Neural cell (in vitro differentiated cells): ENCODE measurements at regions not wholly inside any gene's neighbourhood (a gene's known extent, or its start where the extent isn't known, plus 50 kb on each side); places are given as distances from the start of the nearest gene placed in this dataset.
"Not testable (repeated sequence)": the region's sequence is repeated elsewhere in the genome, so short reads cannot be mapped to it uniquely, and the experiment has no call there.

Experiments
- H2AFZ ChIP-seq: fragments of 200-600, 300-800 bp; sonication (generic), shearing (Covaris generic); 2 replicates; pipeline ENCODE4 v1.6.0; 2014; ENCODE audit warnings: low read depth, mild to moderate bottlenecking, antibody characterized with exemption, low read length, moderate library complexity
- H3F3A ChIP-seq: fragments of 200-600 bp; shearing (Covaris generic); 2 replicates; pipeline ENCODE4 v1.6.1; 2016; ENCODE audit warnings: mild to moderate bottlenecking, moderate library complexity, mixed read lengths, antibody characterized with exemption, low read length; ENCODE audit not compliant: insufficient read depth, poor library complexity, severe bottlenecking
- H3K27ac ChIP-seq: fragments of 200-600, 300-800 bp; sonication (generic), shearing (Covaris generic); 2 replicates; pipeline ENCODE4 v1.5.1; 2014; ENCODE audit warnings: mild to moderate bottlenecking, low read length, moderate library complexity
- H3K27me3 ChIP-seq: fragments of 300-800, 200-600 bp; sonication (generic), shearing (Covaris generic); 2 replicates; pipeline ENCODE4 v1.6.0; 2014; ENCODE audit warnings: mild to moderate bottlenecking, low read depth, low read length, moderate library complexity; ENCODE audit not compliant: insufficient read depth
- H3K36me3 ChIP-seq: fragments of 300-800, 200-600 bp; sonication (generic), shearing (Covaris generic); 2 replicates; pipeline ENCODE4 v1.5.1; 2014; ENCODE audit warnings: mild to moderate bottlenecking, antibody characterized with exemption, low read length, moderate library complexity; ENCODE audit not compliant: insufficient read depth
- H3K4me2 ChIP-seq: fragments of 300-800, 200-600 bp; sonication (generic), shearing (Covaris generic); 2 replicates; pipeline ENCODE4 v1.6.0; 2014; ENCODE audit warnings: mild to moderate bottlenecking, low read length
- H3K4me3 ChIP-seq: fragments of 300-800, 200-600 bp; sonication (generic), shearing (Covaris generic); 2 replicates; pipeline ENCODE4 v1.5.1; 2014; ENCODE audit warnings: mild to moderate bottlenecking, low read length, moderate library complexity
- H3K79me2 ChIP-seq: fragments of 200-600 bp; shearing (Covaris generic); replicated peaks from 2 replicates; pipeline ENCODE4 v1.6.0; 2014; ENCODE audit warnings: mild to moderate bottlenecking, low read length, moderate library complexity; ENCODE audit not compliant: insufficient read depth
- H3K9ac ChIP-seq: fragments of 300-800, 200-600 bp; sonication (generic), shearing (Covaris generic); 2 replicates; pipeline ENCODE4 v1.6.1; 2016; ENCODE audit warnings: mild to moderate bottlenecking, low read length, mixed read lengths
- H3K9me2 ChIP-seq: fragments of 200-600 bp; shearing (Covaris generic); 2 replicates; pipeline ENCODE4 v1.6.1; 2016; ENCODE audit warnings: mild to moderate bottlenecking, low read length, mixed read lengths; ENCODE audit not compliant: insufficient read depth
- H3K9me3 ChIP-seq: fragments of 200-600, 300-800 bp; sonication (generic), shearing (Covaris generic); 2 replicates; pipeline ENCODE4 v1.6.1; 2016; ENCODE audit warnings: mild to moderate bottlenecking, mixed run types, low read length, moderate library complexity, mixed read lengths
- H4K20me1 ChIP-seq: fragments of 200-600 bp; shearing (Covaris generic); 2 replicates; pipeline ENCODE4 v1.6.1; 2016; ENCODE audit warnings: mild to moderate bottlenecking, mixed run types; ENCODE audit not compliant: insufficient read depth
- CTCF ChIP-seq: fragments of 450-650 bp; IDR thresholded peaks from 2 replicates; pipeline ENCODE4 v1.5.1; 2014; ENCODE audit warnings: antibody characterized with exemption, mild to moderate bottlenecking, moderate library complexity; ENCODE audit not compliant: poor library complexity, severe bottlenecking
- EP300 ChIP-seq: fragments of 450-650 bp; conservative IDR thresholded peaks from 2 replicates; pipeline ENCODE4 v1.6.1; 2014; ENCODE audit warnings: antibody characterized with exemption, mild to moderate bottlenecking, moderate library complexity; ENCODE audit not compliant: poor library complexity, severe bottlenecking
- EZH2 ChIP-seq: fragments of 200-600, 300-800 bp; shearing (Covaris generic), sonication (generic); IDR thresholded peaks from 2 replicates; pipeline ENCODE4 v1.6.1; 2014; ENCODE audit warnings: antibody characterized with exemption, low read length, borderline replicate concordance, mild to moderate bottlenecking; ENCODE audit not compliant: insufficient read depth, poor library complexity, severe bottlenecking
- MXI1 ChIP-seq: fragments of 450-650 bp; conservative IDR thresholded peaks from 2 replicates; pipeline ENCODE4 v1.6.1; 2014; ENCODE audit warnings: antibody characterized with exemption, mild to moderate bottlenecking; ENCODE audit not compliant: poor library complexity, severe bottlenecking
- POLR2AphosphoS5 ChIP-seq: IDR thresholded peaks from 2 replicates; pipeline ENCODE4 v1.6.1; 2012
- RAD21 ChIP-seq: fragments of 450-650 bp; conservative IDR thresholded peaks from 2 replicates; pipeline ENCODE4 v1.6.1; 2014; ENCODE audit warnings: antibody characterized with exemption, mild to moderate bottlenecking, moderate library complexity
- SMC3 ChIP-seq: fragments of 450-650 bp; conservative IDR thresholded peaks from 2 replicates; pipeline ENCODE4 v1.6.1; 2014; ENCODE audit warnings: antibody characterized with exemption, mild to moderate bottlenecking, moderate library complexity; ENCODE audit not compliant: poor library complexity
- TAF1 ChIP-seq: IDR thresholded peaks from 2 replicates; pipeline ENCODE4 v1.6.1; 2012; ENCODE audit warnings: low read depth
- TF ChIP-seq, protein P1 (sequence below): IDR thresholded peaks from 2 replicates; pipeline ENCODE4 v1.6.1; 2012; ENCODE audit warnings: borderline replicate concordance

DNA sequence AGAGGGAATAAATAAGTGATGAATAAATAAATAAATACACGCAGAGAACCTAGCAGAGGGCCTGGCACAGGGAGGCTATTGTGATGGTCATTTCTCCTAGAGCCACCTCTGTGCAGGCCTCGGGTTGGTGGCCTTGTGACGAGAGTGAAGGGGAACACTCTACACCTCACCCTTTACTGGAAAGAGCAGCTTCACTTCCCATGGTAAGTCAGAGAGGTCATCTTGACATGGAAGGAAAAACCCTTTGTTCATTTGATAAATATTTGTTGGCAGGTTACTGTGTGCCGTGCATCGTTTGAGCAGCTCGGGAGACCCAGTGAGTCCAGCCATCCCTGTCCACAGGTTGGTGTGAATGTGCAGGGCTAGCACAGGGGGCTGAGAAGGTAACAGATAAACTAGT, 70.2 kb upstream of the PODXL start:
- no peak overlapping the region for H3K9ac ChIP-seq

GRCh38 chr7:131625817-131626372, 69.5 kb upstream of the PODXL start:
- H3K79me2 ChIP-seq: no peaks in the 10 kb centered on the region
- H3K27ac ChIP-seq: no peak overlapping the region
- no peaks in the 10 kb centered on the region for H3K9me2 ChIP-seq
- H3K4me3 ChIP-seq: no peak overlapping the region
- H3K27me3 ChIP-seq: no peaks in the 10 kb centered on the region
- H3F3A ChIP-seq: no peaks in the 10 kb centered on the region
- H3K9ac ChIP-seq: no peak overlapping the region
- no peak overlapping the region for H3K4me2 ChIP-seq
- no peaks in the 10 kb centered on the region for H4K20me1 ChIP-seq
- H3K9me3 ChIP-seq: no peaks in the 10 kb centered on the region
- no peak for TF ChIP-seq SMC3
- TF ChIP-seq EP300: no peak
- TF ChIP-seq MXI1: no peak
- no peaks in the 10 kb centered on the region for H3K36me3 ChIP-seq
- no peak overlapping the region for H2AFZ ChIP-seq

More for the DNA sequence above, 70.2 kb upstream of the PODXL start:
- no peaks in the 10 kb centered on the region for H3K79me2 ChIP-seq
- H4K20me1 ChIP-seq: no peaks in the 10 kb centered on the region
- no peak overlapping the region for H3K4me3 ChIP-seq
- H3K9me2 ChIP-seq: no peaks in the 10 kb centered on the region
- H3K4me2 ChIP-seq: no peak overlapping the region
- H3K36me3 ChIP-seq: no peaks in the 10 kb centered on the region
- no peaks in the 10 kb centered on the region for H3K9me3 ChIP-seq
- no peak overlapping the region for H2AFZ ChIP-seq
- TF ChIP-seq EZH2 (no peak), CTCF (no peak), POLR2AphosphoS5 (no peak), TAF1 (no peak), SMC3 (no peak), EP300 (no peak), RAD21 (no peak), MXI1 (no peak)
- TF ChIP-seq, protein P1, sequence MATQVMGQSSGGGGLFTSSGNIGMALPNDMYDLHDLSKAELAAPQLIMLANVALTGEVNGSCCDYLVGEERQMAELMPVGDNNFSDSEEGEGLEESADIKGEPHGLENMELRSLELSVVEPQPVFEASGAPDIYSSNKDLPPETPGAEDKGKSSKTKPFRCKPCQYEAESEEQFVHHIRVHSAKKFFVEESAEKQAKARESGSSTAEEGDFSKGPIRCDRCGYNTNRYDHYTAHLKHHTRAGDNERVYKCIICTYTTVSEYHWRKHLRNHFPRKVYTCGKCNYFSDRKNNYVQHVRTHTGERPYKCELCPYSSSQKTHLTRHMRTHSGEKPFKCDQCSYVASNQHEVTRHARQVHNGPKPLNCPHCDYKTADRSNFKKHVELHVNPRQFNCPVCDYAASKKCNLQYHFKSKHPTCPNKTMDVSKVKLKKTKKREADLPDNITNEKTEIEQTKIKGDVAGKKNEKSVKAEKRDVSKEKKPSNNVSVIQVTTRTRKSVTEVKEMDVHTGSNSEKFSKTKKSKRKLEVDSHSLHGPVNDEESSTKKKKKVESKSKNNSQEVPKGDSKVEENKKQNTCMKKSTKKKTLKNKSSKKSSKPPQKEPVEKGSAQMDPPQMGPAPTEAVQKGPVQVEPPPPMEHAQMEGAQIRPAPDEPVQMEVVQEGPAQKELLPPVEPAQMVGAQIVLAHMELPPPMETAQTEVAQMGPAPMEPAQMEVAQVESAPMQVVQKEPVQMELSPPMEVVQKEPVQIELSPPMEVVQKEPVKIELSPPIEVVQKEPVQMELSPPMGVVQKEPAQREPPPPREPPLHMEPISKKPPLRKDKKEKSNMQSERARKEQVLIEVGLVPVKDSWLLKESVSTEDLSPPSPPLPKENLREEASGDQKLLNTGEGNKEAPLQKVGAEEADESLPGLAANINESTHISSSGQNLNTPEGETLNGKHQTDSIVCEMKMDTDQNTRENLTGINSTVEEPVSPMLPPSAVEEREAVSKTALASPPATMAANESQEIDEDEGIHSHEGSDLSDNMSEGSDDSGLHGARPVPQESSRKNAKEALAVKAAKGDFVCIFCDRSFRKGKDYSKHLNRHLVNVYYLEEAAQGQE: no peak
- H3K27me3 ChIP-seq: no peaks in the 10 kb centered on the region
- no peaks in the 10 kb centered on the region for H3F3A ChIP-seq
- no peak overlapping the region for H3K27ac ChIP-seq

GRCh38 chr7:131625345-131625744, 68.9 kb upstream of the PODXL start:
- not testable (repeated sequence) for H2AFZ ChIP-seq, H3K4me2 ChIP-seq, H3F3A ChIP-seq, H3K9me3 ChIP-seq, H3K4me3 ChIP-seq, H4K20me1 ChIP-seq, H3K9ac ChIP-seq, H3K36me3 ChIP-seq, H3K27ac ChIP-seq, H3K79me2 ChIP-seq, H3K27me3 ChIP-seq, H3K9me2 ChIP-seq
